GM12801 (cell line): ENCODE measurements at regions not wholly inside any gene's neighbourhood (a gene's known extent, or its start where the extent isn't known, plus 50 kb on each side); places are given as distances from the start of the nearest gene placed in this dataset.

Source experiments
- TF ChIP-seq, protein P1 (sequence below): IDR thresholded peaks from one replicate; pipeline ENCODE4 v1.5.1; 2011; ENCODE audit warnings: control low read depth; ENCODE audit not compliant: insufficient read length; ENCODE audit errors: extremely low read depth

DNA sequence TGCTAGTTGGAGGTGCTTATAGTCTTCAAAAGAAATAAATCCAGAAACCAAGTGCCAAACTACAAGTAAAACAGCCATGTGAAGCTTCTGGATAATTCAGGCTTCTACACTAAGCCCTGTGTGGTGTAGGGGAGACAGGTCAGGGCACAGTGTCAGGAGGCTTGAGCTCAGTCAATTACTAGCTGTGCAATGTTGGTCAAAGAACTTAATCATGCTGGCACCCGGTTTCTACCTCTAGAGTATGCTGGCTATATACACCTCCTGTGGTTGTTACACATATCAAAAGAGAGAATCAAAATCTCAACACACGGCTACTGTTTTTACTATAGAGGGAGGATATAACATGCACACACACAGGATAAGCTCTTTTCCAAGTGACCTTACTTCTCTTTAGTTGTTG, 469.7 kb upstream of the ZNF462 start:
- TF ChIP-seq, protein P1, sequence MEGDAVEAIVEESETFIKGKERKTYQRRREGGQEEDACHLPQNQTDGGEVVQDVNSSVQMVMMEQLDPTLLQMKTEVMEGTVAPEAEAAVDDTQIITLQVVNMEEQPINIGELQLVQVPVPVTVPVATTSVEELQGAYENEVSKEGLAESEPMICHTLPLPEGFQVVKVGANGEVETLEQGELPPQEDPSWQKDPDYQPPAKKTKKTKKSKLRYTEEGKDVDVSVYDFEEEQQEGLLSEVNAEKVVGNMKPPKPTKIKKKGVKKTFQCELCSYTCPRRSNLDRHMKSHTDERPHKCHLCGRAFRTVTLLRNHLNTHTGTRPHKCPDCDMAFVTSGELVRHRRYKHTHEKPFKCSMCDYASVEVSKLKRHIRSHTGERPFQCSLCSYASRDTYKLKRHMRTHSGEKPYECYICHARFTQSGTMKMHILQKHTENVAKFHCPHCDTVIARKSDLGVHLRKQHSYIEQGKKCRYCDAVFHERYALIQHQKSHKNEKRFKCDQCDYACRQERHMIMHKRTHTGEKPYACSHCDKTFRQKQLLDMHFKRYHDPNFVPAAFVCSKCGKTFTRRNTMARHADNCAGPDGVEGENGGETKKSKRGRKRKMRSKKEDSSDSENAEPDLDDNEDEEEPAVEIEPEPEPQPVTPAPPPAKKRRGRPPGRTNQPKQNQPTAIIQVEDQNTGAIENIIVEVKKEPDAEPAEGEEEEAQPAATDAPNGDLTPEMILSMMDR: no peak

GRCh38 chr9:106400170-106400569, 462.8 kb upstream of the ZNF462 start:
- TF ChIP-seq, protein P1: no peak

DNA sequence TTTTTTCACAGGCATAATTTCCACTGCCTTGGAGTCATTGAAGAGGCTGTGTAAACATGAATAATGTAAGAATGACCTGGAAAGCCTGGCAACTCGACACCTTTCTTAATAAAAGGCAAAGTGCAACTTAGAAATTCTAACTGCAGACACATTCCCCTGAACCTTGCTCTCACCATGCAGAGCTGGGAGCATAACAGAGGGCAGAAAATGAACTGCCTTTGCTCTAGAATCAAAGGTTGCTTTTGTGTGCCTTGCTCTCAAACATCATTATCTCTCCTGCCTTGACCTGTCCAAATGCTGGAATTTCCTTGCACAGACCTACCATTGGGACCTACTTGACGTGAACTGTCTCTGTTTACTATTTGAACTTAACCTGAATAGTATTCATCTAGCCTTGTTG, 462.0 kb upstream of the ZNF462 start:
- TF ChIP-seq, protein P1: no peak

GRCh38 chr9:106403081-106403480, 459.9 kb upstream of the ZNF462 start:
- TF ChIP-seq, protein P1: no peak

DNA sequence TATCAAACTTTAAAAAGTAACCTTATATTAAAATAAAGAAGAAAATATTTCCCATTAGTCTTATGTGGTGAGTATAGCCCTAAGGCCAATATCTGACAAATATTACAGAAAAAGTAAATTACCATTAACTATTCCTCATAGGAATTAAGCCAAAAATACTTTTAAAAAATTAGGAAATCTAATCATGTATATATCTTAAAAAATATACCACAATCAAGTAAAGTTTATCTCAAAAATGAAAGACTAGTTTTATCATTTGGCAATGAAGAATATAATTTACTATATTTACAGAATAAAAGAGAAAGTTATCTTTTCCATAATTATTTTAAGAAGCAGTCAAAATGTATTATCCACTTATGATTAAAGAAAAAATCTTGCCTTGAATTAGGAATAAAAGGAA, 458.8 kb upstream of the ZNF462 start:
- TF ChIP-seq, protein P1: no peak

DNA sequence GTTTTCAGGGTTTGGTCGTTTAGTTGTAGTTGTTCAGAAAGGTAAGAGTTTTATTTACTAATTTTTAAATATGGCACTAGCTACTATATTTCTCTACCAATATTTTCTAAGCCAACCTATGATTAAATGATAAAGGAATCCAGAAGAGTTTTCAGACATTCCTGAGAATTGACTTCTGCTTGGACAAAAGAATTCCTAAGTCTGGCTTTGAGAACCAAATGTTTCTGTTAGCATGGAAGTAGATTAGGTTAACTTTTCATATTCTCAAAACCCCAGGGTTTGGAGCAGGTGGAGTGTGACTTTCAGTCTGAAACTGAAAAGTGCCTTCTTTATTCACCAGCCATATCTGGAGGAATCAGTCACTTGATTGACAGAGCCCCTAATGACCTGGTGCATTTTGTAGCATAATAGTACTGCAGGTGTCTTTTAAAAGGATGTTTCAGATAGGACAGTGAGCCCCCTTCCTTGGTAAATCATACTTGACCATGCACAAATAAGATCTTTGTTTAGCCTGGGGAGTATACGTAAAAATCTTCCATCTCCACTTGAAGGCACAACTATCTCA, 457.0 kb upstream of the ZNF462 start:
- TF ChIP-seq, protein P1: no peak

DNA sequence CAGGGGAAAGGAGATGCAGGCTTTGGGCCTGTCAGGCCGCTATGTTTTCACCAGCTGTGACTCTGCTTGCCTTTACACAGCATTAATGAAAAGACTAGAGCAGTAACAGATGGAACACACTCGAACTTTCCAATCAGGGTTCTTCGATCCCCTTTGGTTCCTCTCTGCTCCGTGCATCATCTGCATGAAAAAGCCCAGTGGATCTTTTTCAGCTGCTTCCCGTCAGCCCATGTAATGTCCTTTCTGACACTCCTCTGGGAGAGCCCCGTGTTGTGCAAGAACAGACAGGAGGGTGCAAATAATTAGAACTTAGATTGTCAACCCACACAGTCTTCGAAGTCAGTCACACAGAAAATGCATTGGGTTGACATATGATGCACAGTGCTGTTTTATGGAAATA, 448.9 kb upstream of the ZNF462 start:
- TF ChIP-seq, protein P1: no peak
